ENCODE measurements at regions not wholly inside any gene's neighbourhood (a gene's known extent, or its start where the extent isn't known, plus 50 kb on each side); places are given as distances from the start of the nearest gene placed in this dataset.

GRCh38 chr10:114708084-114708483 lies 50.0 kb upstream of the ABLIM1 start:
- Histone ChIP-seq H3K4me3 (ENCODE audit: low read depth, low read length) (no peak overlapping the region), H3K36me3 (no peaks in the 10 kb centered on the region), H3K27me3 (no peaks in the 10 kb centered on the region), H3K9me3 (no peaks in the 10 kb centered on the region), H3K4me1 (peaks cover 12% of the 10 kb centered on the region; the same call in 1 of the 2 replicates)
- no peak for DNase-seq
- no peak for TF ChIP-seq CTCF (IDR thresholded peaks at IDR 0.05; ENCODE audit: low read depth, low read length)

GRCh38 chr10:114708717-114709335 lies 50.8 kb upstream of the ABLIM1 start:
- H3K4me1 ChIP-seq, result peaks cover 19% of the 10 kb centered on the region
- no peak for DNase-seq

GRCh38 chr10:114709984-114710383 lies 51.9 kb upstream of the ABLIM1 start:
- no peak for TF ChIP-seq CTCF (IDR thresholded peaks at IDR 0.05; ENCODE audit: low read depth, low read length)
- Histone ChIP-seq H3K4me1 (peaks cover 27% of the 10 kb centered on the region), H3K27me3 (no peaks in the 10 kb centered on the region), H3K36me3 (no peaks in the 10 kb centered on the region), H3K4me3 (ENCODE audit: low read depth, low read length) (no peak overlapping the region), H3K9me3 (no peaks in the 10 kb centered on the region)
- no peak for DNase-seq

More at GRCh38 chr10:114708717-114709335, 50.8 kb upstream of the ABLIM1 start:
- Histone ChIP-seq H3K36me3 (no peaks in the 10 kb centered on the region), H3K27me3 (no peaks in the 10 kb centered on the region), H3K4me3 (ENCODE audit: low read depth, low read length) (no peak overlapping the region), H3K9me3 (no peaks in the 10 kb centered on the region)
- TF ChIP-seq CTCF (IDR thresholded peaks at IDR 0.05; ENCODE audit: low read depth, low read length), result no peak

GRCh38 chr10:114711176-114711868 lies 53.2 kb upstream of the ABLIM1 start:
- TF ChIP-seq CTCF (IDR thresholded peaks at IDR 0.05; ENCODE audit: low read depth, low read length), result no peak
- no peak overlapping the region for H3K4me3 ChIP-seq (ENCODE audit: low read depth, low read length)
- no peaks in the 10 kb centered on the region for H3K36me3 ChIP-seq
- DNase-seq, result no peak
- peaks cover 33% of the 10 kb centered on the region for H3K4me1 ChIP-seq
- H3K27me3 ChIP-seq, result no peaks in the 10 kb centered on the region
- no peaks in the 10 kb centered on the region for H3K9me3 ChIP-seq

- Histone ChIP-seq H3K4me1 (peaks cover 33% of the 10 kb centered on the region), H3K36me3 (no peaks in the 10 kb centered on the region), H3K4me3 (ENCODE audit: low read depth, low read length) (no peak overlapping the region), H3K9me3 (no peaks in the 10 kb centered on the region), H3K27me3 (no peaks in the 10 kb centered on the region)
- DNase-seq, result no peak
- no peak for TF ChIP-seq CTCF (IDR thresholded peaks at IDR 0.05; ENCODE audit: low read depth, low read length)
These were observed 53.8 kb upstream of the ABLIM1 start for GRCh38 chr10:114711869-114712250.

- Histone ChIP-seq H3K9me3 (no peaks in the 10 kb centered on the region), H3K36me3 (no peaks in the 10 kb centered on the region), H3K27me3 (no peaks in the 10 kb centered on the region), H3K4me3 (ENCODE audit: low read depth, low read length) (no peak overlapping the region), H3K4me1 (peaks cover 33% of the 10 kb centered on the region)
- TF ChIP-seq CTCF (IDR thresholded peaks at IDR 0.05; ENCODE audit: low read depth, low read length), result no peak
- DNase-seq, result no peak
These were observed 55.5 kb upstream of the ABLIM1 start for GRCh38 chr10:114713525-114714090.
